OCI-LY3 (cell line): ENCODE measurements at regions not wholly inside any gene's neighbourhood (a gene's known extent, or its start where the extent isn't known, plus 50 kb on each side); places are given as distances from the start of the nearest gene placed in this dataset.

ENCODE experiments used
- H2AFZ ChIP-seq: fragments of 200-600, 300-600 bp; shearing (Covaris generic); 2 replicates; pipeline ENCODE4 v1.6.0; 2014; ENCODE audit warnings: antibody characterized with exemption, low read depth, low read length
- H3K27ac ChIP-seq: fragments of 200-600, 300-600 bp; sonication (generic); 2 replicates; pipeline ENCODE4 v1.5.1; 2014; ENCODE audit warnings: mild to moderate bottlenecking, low read length, moderate library complexity, mixed read lengths
- H3K27me3 ChIP-seq: fragments of 200-600, 300-600 bp; sonication (generic); 2 replicates; pipeline ENCODE4 v1.6.1; 2014; ENCODE audit warnings: low read depth, low read length, mixed read lengths
- H3K36me3 ChIP-seq: fragments of 200-600, 300-600 bp; sonication (generic); replicated peaks from 2 replicates; pipeline ENCODE3; 2014; ENCODE audit warnings: low read depth, low read length, mixed read lengths
- H3K4me1 ChIP-seq: fragments of 300-600, 200-600 bp; sonication (generic); 2 replicates; pipeline ENCODE4 v1.6.1; 2014; ENCODE audit warnings: low read length, mixed read lengths
- H3K4me2 ChIP-seq: fragments of 200-600, 300-600 bp; sonication (generic); 2 replicates; pipeline ENCODE4 v1.6.1; 2014; ENCODE audit warnings: low read length, mixed read lengths
- H3K4me3 ChIP-seq: fragments of 300-600, 200-600 bp; sonication (generic); 2 replicates; pipeline ENCODE4 v1.5.1; 2014; ENCODE audit warnings: antibody characterized with exemption, mild to moderate bottlenecking, low read length, moderate library complexity
- H3K79me2 ChIP-seq: fragments of 300-600, 200-600 bp; shearing (Covaris generic); 2 replicates; pipeline ENCODE4 v1.6.1; 2014; ENCODE audit warnings: mild to moderate bottlenecking, low read length, mixed read lengths
- H3K9ac ChIP-seq: fragments of 300-600, 200-600 bp; shearing (Covaris generic); 2 replicates; pipeline ENCODE4 v1.6.0; 2014; ENCODE audit warnings: mild to moderate bottlenecking, low read length, moderate library complexity
- H3K9me3 ChIP-seq: fragments of 200-600, 300-600 bp; shearing (Covaris generic); 2 replicates; pipeline ENCODE4 v1.6.1; 2014; ENCODE audit warnings: low read length, mixed read lengths; ENCODE audit not compliant: insufficient read depth
- H4K20me1 ChIP-seq: fragments of 200-600, 300-600 bp; sonication (generic); 2 replicates; pipeline ENCODE4 v1.6.1; 2016; ENCODE audit warnings: low read length, mixed read lengths; ENCODE audit not compliant: insufficient read depth
- EZH2phosphoT487 ChIP-seq: fragments of 200-600 bp; shearing (Covaris generic); IDR thresholded peaks from 2 replicates; pipeline ENCODE4 v1.6.1; 2018; ENCODE audit warnings: antibody characterized with exemption, mixed run types, low read depth
- TF ChIP-seq, protein P1 (sequence below): fragments of 200-600, 300-600 bp; sonication (generic); IDR thresholded peaks from 2 replicates; pipeline ENCODE4 v1.5.1; 2014; ENCODE audit warnings: antibody characterized with exemption, low read length, low read depth

DNA sequence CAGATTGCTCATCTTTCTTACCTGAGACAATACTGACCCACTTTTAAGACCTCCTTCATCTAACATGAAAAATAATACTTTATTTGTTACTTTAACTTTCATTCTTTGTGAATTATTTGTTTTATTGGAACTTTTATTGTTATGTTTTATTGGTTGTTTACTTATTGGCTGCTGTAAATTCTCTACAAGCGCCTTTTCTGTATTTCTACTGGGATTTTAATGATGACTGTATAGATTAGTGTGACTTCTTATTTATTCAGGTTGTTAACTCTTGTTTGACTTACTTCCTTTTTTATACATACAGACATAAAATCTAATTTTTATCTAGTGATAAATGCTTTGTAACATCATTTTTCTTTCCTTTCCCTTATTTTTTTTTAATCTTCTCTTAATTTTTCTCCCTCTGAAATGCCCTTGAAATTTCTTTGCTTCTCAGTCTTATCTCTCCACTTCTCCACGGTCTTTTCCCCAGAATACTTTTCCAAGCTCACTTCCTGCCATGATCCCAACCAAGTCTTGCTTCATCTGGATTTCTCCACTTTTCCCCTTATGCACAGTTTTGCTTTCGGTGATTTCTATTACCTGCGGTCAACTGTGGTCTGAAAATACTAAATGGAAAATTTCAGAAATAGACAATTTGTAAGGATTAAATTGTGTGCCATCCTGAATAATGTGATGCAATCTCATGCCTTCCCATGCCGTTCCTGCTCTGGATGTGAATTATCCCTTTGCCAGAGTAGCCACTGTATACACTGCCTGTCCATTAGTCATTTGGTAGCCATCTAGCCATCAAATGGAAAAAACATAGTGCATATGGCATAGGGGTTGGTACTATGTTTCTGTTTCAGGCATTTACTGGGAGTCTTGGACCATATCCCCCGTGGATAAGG, 265.9 kb downstream of the PRL start:
- H3K79me2 ChIP-seq: no peaks in the 10 kb centered on the region
- H3K27me3 ChIP-seq: no peaks in the 10 kb centered on the region
- no peaks in the 10 kb centered on the region for H3K9me3 ChIP-seq
- H4K20me1 ChIP-seq: no peaks in the 10 kb centered on the region
- no peak overlapping the region for H3K9ac ChIP-seq
- H3K4me1 ChIP-seq: peaks cover 8% of the 10 kb centered on the region
- no peak overlapping the region for H3K4me3 ChIP-seq
- H2AFZ ChIP-seq: no peak overlapping the region
- no peak for TF ChIP-seq EZH2phosphoT487
- TF ChIP-seq, protein P1, sequence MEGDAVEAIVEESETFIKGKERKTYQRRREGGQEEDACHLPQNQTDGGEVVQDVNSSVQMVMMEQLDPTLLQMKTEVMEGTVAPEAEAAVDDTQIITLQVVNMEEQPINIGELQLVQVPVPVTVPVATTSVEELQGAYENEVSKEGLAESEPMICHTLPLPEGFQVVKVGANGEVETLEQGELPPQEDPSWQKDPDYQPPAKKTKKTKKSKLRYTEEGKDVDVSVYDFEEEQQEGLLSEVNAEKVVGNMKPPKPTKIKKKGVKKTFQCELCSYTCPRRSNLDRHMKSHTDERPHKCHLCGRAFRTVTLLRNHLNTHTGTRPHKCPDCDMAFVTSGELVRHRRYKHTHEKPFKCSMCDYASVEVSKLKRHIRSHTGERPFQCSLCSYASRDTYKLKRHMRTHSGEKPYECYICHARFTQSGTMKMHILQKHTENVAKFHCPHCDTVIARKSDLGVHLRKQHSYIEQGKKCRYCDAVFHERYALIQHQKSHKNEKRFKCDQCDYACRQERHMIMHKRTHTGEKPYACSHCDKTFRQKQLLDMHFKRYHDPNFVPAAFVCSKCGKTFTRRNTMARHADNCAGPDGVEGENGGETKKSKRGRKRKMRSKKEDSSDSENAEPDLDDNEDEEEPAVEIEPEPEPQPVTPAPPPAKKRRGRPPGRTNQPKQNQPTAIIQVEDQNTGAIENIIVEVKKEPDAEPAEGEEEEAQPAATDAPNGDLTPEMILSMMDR: no peak
- H3K36me3 ChIP-seq: no peaks in the 10 kb centered on the region
- H3K4me2 ChIP-seq: no peak overlapping the region
- H3K27ac ChIP-seq: no peak overlapping the region

DNA sequence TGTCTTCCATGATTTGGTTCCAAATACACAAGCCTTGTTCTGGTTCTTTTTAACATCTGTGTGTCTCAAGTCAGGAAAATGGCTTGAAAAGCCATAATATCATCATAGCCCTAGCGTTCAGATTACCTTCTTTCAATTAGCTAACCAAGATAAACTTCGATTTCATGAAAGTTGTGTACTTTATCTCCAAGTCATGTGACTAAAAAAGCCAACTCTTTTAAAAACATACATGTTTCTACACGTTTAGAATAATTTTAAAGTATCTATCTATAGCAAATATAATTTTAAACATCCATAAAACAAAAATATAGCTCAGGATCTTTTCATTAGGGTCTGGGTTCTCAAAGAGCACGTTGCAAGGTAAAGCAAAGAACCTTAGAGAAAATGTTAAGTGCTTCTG, 261.1 kb downstream of the PRL start:
- TF ChIP-seq EZH2phosphoT487: no peak
- TF ChIP-seq, protein P1: no peak
- Histone ChIP-seq H3K79me2 (no peaks in the 10 kb centered on the region), H2AFZ (no peak overlapping the region), H3K4me2 (no peak overlapping the region), H3K9me3 (no peaks in the 10 kb centered on the region), H3K9ac (no peak overlapping the region), H3K36me3 (no peaks in the 10 kb centered on the region), H3K4me3 (no peak overlapping the region), H3K27me3 (no peaks in the 10 kb centered on the region), H3K27ac (no peak overlapping the region), H3K4me1 (peaks cover 6% of the 10 kb centered on the region), H4K20me1 (no peaks in the 10 kb centered on the region)

DNA sequence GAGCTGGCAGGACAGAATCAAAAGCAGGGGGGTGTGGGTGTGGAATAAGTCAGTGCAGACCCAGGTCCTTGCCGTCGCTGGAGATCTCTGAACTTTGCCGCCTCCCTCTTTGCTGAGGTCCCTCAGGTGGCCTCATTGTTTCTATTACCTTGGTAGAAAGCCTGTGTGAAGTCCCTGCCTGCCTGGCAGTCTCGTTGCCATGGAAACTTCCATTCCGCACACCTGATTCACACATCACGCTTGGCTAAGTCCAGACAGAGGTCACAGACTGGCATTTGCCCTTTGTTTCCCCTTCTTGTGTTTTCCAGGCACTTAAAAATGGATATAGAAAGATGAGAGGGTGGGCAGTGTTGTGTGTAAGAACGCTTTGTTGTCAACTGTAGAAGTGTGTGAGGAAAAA, 260.6 kb downstream of the PRL start:
- 0 out of 2 replicates have a peak overlapping the region, but pooled peaks have one; percentile 10 for H3K9ac ChIP-seq
- H3K27me3 ChIP-seq: no peaks in the 10 kb centered on the region
- peaks cover 6% of the 10 kb centered on the region for H3K4me1 ChIP-seq
- H2AFZ ChIP-seq: 0 out of 2 replicates have a peak overlapping the region, but pooled peaks have one; percentile 39
- H3K4me3 ChIP-seq: no peak overlapping the region
- H3K79me2 ChIP-seq: no peaks in the 10 kb centered on the region
- no peak for TF ChIP-seq EZH2phosphoT487
- TF ChIP-seq, protein P1: no peak
- H4K20me1 ChIP-seq: no peaks in the 10 kb centered on the region
- H3K27ac ChIP-seq: no peak overlapping the region
- no peaks in the 10 kb centered on the region for H3K36me3 ChIP-seq
- peak overlapping the region; percentile 40; the same call in 1 of the 2 replicates for H3K4me2 ChIP-seq
- no peaks in the 10 kb centered on the region for H3K9me3 ChIP-seq

DNA sequence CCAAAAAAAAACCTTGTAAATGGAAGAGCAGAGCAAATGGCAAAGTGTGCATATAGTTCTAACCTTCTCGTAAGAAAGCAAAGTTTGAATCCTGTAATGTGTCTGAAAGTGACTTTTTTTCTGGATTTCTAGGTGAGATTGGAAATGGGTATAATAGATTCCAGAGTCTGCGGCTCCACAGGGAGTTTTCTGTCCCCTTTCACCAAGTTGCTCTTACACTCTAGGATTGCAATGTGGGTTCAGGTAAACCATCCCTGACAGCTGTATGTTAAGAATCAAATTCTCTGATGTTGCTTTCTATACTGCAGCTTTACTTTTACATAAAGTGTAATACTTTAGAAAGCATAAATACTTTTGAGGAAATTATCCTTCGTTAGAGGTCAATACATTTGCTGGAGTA, 260.1 kb downstream of the PRL start:
- Histone ChIP-seq H3K27ac (no peak overlapping the region), H3K9ac (no peak overlapping the region), H3K4me3 (no peak overlapping the region), H2AFZ (no peak overlapping the region), H4K20me1 (no peaks in the 10 kb centered on the region), H3K4me1 (peaks cover 6% of the 10 kb centered on the region), H3K9me3 (no peaks in the 10 kb centered on the region), H3K4me2 (no peak overlapping the region), H3K36me3 (no peaks in the 10 kb centered on the region), H3K27me3 (no peaks in the 10 kb centered on the region), H3K79me2 (no peaks in the 10 kb centered on the region)
- no peak for TF ChIP-seq EZH2phosphoT487
- TF ChIP-seq, protein P1: no peak
